ENCODE measurements at regions not wholly inside any gene's neighbourhood (a gene's known extent, or its start where the extent isn't known, plus 50 kb on each side); places are given as distances from the start of the nearest gene placed in this dataset.

DNA sequence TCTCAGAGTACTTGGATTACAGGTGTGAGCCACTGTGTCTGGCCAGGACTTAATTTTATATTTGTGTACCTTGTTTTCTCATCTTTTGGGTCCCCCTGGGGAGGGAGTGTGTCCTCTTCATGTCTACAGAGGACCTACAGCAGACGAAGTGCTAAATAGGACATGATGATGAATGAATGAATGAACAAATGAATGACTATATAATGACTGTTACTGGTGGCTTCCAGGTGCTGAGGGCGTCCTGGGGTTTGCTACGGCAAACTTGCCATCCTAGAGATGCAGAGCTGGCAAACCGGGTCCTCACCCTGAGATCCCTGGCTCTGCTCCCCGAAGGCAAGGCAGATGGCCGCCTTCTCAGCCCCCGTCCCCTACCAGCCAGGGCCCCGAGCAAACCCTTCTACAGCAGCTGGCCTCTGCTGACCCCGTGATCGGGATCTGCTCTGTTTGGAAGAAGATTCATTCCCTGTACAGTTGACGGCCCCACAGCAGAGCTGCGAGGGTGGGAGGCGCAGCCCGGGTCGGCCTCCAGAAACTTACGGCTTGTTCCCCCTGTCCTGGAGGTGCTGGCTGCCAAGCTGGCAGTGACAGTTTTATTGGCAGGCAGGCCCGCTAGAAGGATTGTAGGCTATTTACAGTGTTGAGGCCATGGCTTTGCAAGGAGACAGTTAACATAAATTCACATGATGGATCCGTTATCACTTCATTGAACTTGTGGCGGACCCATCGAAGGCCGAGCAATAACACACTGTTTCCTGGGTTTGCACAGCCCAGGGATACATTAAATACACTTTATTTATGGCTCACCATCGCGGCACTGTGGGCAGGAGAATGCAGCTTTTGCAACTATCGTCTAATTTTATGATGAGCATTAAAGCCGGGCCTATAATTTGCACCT lies 197.7 kb upstream of the GSE1 start:
- no peaks in the 10 kb centered on the region for H3K36me3 Mint-ChIP-seq (ENCODE audit: insufficient read depth)
- DNase-seq (ENCODE audit: low spot score, unreplicated experiment), result no peak
- no peak overlapping the region for H3K27ac Mint-ChIP-seq
- H3K4me3 Mint-ChIP-seq (ENCODE audit: low read depth), result no peak overlapping the region
- no peaks in the 10 kb centered on the region for H3K9me3 Mint-ChIP-seq (ENCODE audit: low read depth)
- H3K27me3 Mint-ChIP-seq, result peaks cover 8% of the 10 kb centered on the region
- H3K4me1 Mint-ChIP-seq (ENCODE audit: low read depth), result peaks cover 7% of the 10 kb centered on the region
- TF ChIP-seq, protein P1, sequence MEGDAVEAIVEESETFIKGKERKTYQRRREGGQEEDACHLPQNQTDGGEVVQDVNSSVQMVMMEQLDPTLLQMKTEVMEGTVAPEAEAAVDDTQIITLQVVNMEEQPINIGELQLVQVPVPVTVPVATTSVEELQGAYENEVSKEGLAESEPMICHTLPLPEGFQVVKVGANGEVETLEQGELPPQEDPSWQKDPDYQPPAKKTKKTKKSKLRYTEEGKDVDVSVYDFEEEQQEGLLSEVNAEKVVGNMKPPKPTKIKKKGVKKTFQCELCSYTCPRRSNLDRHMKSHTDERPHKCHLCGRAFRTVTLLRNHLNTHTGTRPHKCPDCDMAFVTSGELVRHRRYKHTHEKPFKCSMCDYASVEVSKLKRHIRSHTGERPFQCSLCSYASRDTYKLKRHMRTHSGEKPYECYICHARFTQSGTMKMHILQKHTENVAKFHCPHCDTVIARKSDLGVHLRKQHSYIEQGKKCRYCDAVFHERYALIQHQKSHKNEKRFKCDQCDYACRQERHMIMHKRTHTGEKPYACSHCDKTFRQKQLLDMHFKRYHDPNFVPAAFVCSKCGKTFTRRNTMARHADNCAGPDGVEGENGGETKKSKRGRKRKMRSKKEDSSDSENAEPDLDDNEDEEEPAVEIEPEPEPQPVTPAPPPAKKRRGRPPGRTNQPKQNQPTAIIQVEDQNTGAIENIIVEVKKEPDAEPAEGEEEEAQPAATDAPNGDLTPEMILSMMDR (IDR thresholded peaks at IDR 0.05; ENCODE audit: unreplicated experiment), result no peak

DNA sequence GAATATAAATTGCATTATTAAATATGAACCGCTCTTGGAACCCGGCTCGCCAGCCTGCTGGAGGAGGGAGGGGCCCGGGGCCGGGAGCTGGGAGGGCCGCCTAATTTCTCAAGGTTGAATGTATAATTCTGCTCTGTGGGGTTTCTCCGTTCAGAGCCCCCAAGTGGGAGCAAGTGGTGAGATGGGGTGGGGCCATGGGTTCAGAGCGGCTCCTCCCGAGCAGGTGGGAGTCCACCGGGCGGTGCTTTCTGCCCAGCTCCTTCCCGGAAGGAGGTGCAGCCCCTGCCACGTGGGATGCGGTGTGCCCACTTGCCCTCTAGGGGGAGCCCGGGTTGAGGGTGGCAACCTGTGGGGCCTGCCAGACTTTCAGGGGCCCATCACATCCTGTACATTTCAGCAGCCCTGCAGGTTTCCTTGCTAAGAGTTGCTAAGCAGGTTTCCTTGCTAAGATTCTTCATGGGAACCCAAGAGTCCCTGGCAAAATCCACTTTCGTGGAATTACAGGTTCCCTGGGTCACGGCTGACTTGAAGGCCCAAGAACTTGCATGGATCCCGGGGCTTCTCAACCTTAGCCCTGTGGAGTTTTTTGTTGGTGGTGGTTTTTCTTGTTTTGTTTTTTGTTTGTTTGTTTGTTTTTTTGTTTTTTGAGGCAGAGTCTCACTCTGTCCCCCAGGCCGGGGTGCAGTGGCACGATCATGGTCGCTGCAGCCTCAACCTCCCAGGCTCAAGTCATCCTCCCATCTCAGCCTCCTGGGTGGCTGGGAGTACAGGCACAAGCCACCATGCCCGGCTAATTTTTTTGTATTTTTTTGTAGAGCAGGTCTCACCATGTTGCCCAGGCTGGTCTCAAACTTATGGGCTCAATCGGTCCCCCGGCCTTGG lies 196.7 kb upstream of the GSE1 start:
- Mint-ChIP-seq H3K27me3 (peaks cover 8% of the 10 kb centered on the region), H3K27ac (no peak overlapping the region), H3K36me3 (ENCODE audit: insufficient read depth) (no peaks in the 10 kb centered on the region), H3K4me1 (ENCODE audit: low read depth) (peaks cover 12% of the 10 kb centered on the region), H3K4me3 (ENCODE audit: low read depth) (no peak overlapping the region), H3K9me3 (ENCODE audit: low read depth) (no peaks in the 10 kb centered on the region)
- TF ChIP-seq, protein P1 (IDR thresholded peaks at IDR 0.05; ENCODE audit: unreplicated experiment), result peak; percentile 57
- DNase-seq (ENCODE audit: low spot score, unreplicated experiment), result no peak

DNA sequence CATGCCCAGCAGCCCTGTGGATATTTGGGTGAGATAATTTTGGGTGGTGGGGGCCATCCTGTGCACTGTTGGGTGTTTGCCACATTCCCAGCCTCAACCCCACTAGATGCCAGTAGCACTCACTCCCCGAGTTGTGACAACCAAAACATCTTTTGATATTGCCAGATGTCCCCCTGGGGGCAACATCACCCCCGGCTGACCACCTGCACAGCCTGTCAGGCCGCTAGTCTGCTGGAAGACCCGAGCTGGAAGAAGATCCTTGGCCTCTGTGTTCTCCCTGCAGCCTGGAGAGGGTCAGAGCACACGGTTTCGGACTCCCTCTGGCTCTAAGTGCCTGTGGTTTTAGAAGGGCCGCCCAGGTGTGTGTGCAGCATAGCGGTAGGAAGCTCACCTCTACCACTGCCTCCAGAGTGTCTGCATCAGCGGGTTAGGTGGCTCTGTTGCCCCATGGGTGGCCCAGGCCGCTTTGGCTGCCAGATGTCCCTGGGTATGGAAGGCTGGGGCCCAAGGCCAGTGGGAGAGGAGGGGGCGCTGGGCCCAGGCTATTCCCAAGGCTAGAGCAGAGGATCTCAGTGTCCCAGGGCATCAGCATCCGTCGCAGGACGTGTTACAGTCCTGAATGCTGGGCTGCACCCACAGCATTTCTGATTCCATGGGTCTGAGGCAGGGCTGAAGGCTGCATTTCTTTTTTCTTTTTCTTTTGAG lies 195.8 kb upstream of the GSE1 start:
- no peak overlapping the region for H3K4me3 Mint-ChIP-seq (ENCODE audit: low read depth)
- no peak overlapping the region for H3K27ac Mint-ChIP-seq
- H3K4me1 Mint-ChIP-seq (ENCODE audit: low read depth), result peaks cover 19% of the 10 kb centered on the region
- H3K9me3 Mint-ChIP-seq (ENCODE audit: low read depth), result no peaks in the 10 kb centered on the region
- TF ChIP-seq, protein P1 (IDR thresholded peaks at IDR 0.05; ENCODE audit: unreplicated experiment), result no peak
- H3K27me3 Mint-ChIP-seq, result peaks cover 8% of the 10 kb centered on the region
- DNase-seq (ENCODE audit: low spot score, unreplicated experiment), result no peak
- no peaks in the 10 kb centered on the region for H3K36me3 Mint-ChIP-seq (ENCODE audit: insufficient read depth)

DNA sequence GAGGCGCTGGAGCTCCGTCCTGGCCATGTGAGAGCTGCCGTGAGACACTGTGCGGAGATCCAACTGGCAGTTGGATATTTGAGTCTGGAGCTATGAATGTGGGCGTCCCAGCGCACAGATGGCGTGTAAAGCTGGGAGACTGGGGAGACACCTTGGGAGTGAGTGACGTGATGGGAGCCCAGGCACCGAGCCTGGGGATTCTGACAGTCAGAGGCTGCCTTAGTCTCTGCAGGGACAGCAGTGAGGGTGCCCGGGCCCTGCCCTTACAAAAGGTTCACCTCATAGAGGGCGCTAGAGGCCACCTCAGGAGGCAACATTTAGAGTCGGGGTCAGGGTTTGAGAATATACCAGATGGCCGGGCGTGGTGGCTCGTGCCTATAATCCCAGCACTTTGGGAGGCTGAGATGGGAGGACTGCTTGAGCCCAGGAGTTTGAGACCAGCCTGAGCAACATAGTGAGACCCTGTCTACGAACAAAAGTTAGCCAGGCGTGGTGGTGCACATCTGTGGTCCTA lies 194.1 kb upstream of the GSE1 start:
- Mint-ChIP-seq H3K27ac (no peak overlapping the region), H3K9me3 (ENCODE audit: low read depth) (no peaks in the 10 kb centered on the region), H3K36me3 (ENCODE audit: insufficient read depth) (no peaks in the 10 kb centered on the region), H3K4me1 (ENCODE audit: low read depth) (peaks cover 35% of the 10 kb centered on the region), H3K4me3 (ENCODE audit: low read depth) (peak overlapping the region; percentile 1), H3K27me3 (peaks cover 8% of the 10 kb centered on the region)
- no peak for DNase-seq (ENCODE audit: low spot score, unreplicated experiment)
- TF ChIP-seq, protein P1 (IDR thresholded peaks at IDR 0.05; ENCODE audit: unreplicated experiment), result peak; percentile 9
